ENCODE measurements at regions not wholly inside any gene's neighbourhood (a gene's known extent, or its start where the extent isn't known, plus 50 kb on each side); places are given as distances from the start of the nearest gene placed in this dataset.

DNA sequence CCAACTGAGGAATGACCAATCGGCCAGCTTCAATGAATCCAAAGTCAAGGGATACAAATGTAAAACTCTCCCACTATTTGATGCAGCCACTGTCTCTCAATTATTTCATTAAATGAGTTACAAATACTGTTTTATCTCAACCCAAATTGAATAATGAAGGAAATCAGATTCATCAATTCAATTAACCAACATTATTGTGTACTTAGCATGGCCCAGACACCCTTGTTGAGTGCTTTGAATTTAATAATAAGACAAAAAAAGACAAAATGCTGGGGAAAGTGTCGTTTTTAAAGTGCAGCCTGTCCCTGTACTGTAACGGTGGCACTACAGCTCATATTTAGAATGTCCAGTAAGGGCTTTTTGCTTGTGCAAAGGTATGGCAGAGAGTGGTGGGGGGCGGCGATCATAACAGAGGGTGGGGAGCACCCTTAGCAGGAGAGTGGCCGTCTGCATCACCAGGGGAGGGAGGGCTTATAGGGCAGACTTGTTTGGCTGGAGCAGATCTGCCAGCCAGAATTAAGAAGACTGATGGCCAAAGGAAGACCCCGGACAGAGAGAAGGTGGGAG lies 123.8 kb upstream of the GALNT2 start:
- TF ChIP-seq GATA2 (IDR thresholded peaks at IDR 0.05; ENCODE audit: low read depth, low read length) (no peak), GATA3 (IDR thresholded peaks at IDR 0.05; ENCODE audit: low read depth, low read length) (peak; percentile 77)
